ENCODE measurements at regions not wholly inside any gene's neighbourhood (a gene's known extent, or its start where the extent isn't known, plus 50 kb on each side); places are given as distances from the start of the nearest gene placed in this dataset.

- H3K27me3 ChIP-seq = no peaks in the 10 kb centered on the region
- in situ Hi-C loops (cut with MboI; ENCODE audit: low pct_ligation_motif_present in 1 of 4, low pct_unique_long_range_greater_than_20kb in 1 of 4, low sequenced_read_pairs in 3 of 4) = no loop called here
- H3K4me1 ChIP-seq = no peaks in the 10 kb centered on the region
- H3K4me3 ChIP-seq = no peak overlapping the region
- TF ChIP-seq CTCF (IDR thresholded peaks at IDR 0.05) (no peak), EP300 (IDR thresholded peaks at IDR 0.05; ENCODE audit: low read depth) (no peak), POLR2A (IDR thresholded peaks at IDR 0.05) (no peak), POLR2AphosphoS5 (IDR thresholded peaks at IDR 0.05) (no peak)
- no peaks in the 10 kb centered on the region for H3K9me3 ChIP-seq
- WGBS, 2 donors (ENCODE audit: low coverage in 1 of 2) = 73 to 90% methylated on average over 2 of the region's 2 CpGs
- no peak for DNase-seq
- intact Hi-C loops (cut with DNase I; ENCODE audit: low total_unique reads) = no loop called here
- no peak overlapping the region for H3K27ac ChIP-seq
- H3K36me3 ChIP-seq = no peaks in the 10 kb centered on the region
Measured at GRCh38 chr5:89081360-89081759, 198.4 kb upstream of the MEF2C start.

GRCh38 chr5:89080467-89081116 lies 197.6 kb upstream of the MEF2C start:
- TF ChIP-seq EP300 (IDR thresholded peaks at IDR 0.05; ENCODE audit: low read depth) (no peak), POLR2AphosphoS5 (IDR thresholded peaks at IDR 0.05) (no peak), POLR2A (IDR thresholded peaks at IDR 0.05) (no peak), CTCF (IDR thresholded peaks at IDR 0.05) (no peak)
- Histone ChIP-seq H3K4me1 (no peaks in the 10 kb centered on the region), H3K36me3 (no peaks in the 10 kb centered on the region), H3K27ac (no peak overlapping the region), H3K9me3 (no peaks in the 10 kb centered on the region), H3K27me3 (no peaks in the 10 kb centered on the region), H3K4me3 (no peak overlapping the region)
- intact Hi-C loops (cut with DNase I; ENCODE audit: low total_unique reads) = no loop called here
- no peak for DNase-seq
- WGBS, 2 donors (ENCODE audit: low coverage in 1 of 2) = 75 to 87% methylated on average over 5 of the region's 5 CpGs
- in situ Hi-C loops (cut with MboI; ENCODE audit: low pct_ligation_motif_present in 1 of 4, low pct_unique_long_range_greater_than_20kb in 1 of 4, low sequenced_read_pairs in 3 of 4) = no loop called here

- H3K4me1 ChIP-seq = no peaks in the 10 kb centered on the region
- in situ Hi-C loops (cut with MboI; ENCODE audit: low pct_ligation_motif_present in 1 of 4, low pct_unique_long_range_greater_than_20kb in 1 of 4, low sequenced_read_pairs in 3 of 4) (no loop called here), intact Hi-C loops (cut with DNase I; ENCODE audit: low total_unique reads) (no loop called here)
- DNase-seq = no peak
- H3K4me3 ChIP-seq = no peak overlapping the region
- TF ChIP-seq POLR2AphosphoS5 (IDR thresholded peaks at IDR 0.05) (no peak), EP300 (IDR thresholded peaks at IDR 0.05; ENCODE audit: low read depth) (no peak)
- 65 to 68% methylated on average over 9 to 11 of the region's 11 CpGs for WGBS, 2 donors (ENCODE audit: low coverage in 1 of 2)
- H3K27ac ChIP-seq = no peak overlapping the region
- H3K27me3 ChIP-seq = no peaks in the 10 kb centered on the region
- H3K9me3 ChIP-seq = no peaks in the 10 kb centered on the region
- no peaks in the 10 kb centered on the region for H3K36me3 ChIP-seq
Measured at GRCh38 chr5:89072842-89073672, 190.1 kb upstream of the MEF2C start.

- H3K4me3 ChIP-seq = no peak overlapping the region
- 84 to 92% methylated on average over 1 of the region's 1 CpG for WGBS, 2 donors (ENCODE audit: low coverage in 1 of 2)
- intact Hi-C loops (cut with DNase I; ENCODE audit: low total_unique reads) (no loop called here), in situ Hi-C loops (cut with MboI; ENCODE audit: low pct_ligation_motif_present in 1 of 4, low pct_unique_long_range_greater_than_20kb in 1 of 4, low sequenced_read_pairs in 3 of 4) (no loop called here)
- H3K27ac ChIP-seq = no peak overlapping the region
- no peaks in the 10 kb centered on the region for H3K4me1 ChIP-seq
- DNase-seq = no peak
- TF ChIP-seq EP300 (IDR thresholded peaks at IDR 0.05; ENCODE audit: low read depth) = no peak
- no peak for TF ChIP-seq CTCF (IDR thresholded peaks at IDR 0.05)
- no peak for TF ChIP-seq POLR2AphosphoS5 (IDR thresholded peaks at IDR 0.05)
- no peak for TF ChIP-seq POLR2A (IDR thresholded peaks at IDR 0.05)
- no peaks in the 10 kb centered on the region for H3K27me3 ChIP-seq
- H3K9me3 ChIP-seq = no peaks in the 10 kb centered on the region
- no peaks in the 10 kb centered on the region for H3K36me3 ChIP-seq
Measured at GRCh38 chr5:89071941-89072331, 189.0 kb upstream of the MEF2C start.
